ENCODE measurements at regions not wholly inside any gene's neighbourhood (a gene's known extent, or its start where the extent isn't known, plus 50 kb on each side); places are given as distances from the start of the nearest gene placed in this dataset.

DNA sequence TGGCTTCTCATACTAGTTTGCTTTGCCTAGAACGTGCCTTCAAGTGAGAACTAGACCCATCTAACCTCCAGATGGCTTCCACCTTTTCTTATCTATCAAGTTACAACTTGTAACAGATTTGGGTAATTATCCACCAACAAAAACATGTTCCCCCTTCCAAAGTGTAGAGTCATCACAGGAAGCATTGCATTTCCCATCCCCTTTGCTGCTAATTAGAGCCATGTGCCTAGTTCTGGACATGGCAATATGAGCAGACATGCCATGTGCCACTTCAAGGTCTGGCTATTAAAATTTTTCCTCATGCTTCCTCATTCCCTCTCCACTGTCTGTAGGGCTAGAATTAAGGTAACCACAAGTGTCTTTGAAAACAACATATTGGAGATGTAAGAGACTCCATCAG lies 814.4 kb downstream of the TENT5A start:
- H3K9me3 ChIP-seq (ENCODE audit: insufficient read depth in 2 of 2, low read depth in 1 of 2, low read length in 1 of 2): 0 out of 4 replicates have a peak, but pooled peaks cover 0 to 3% of the 10 kb centered on the region in 2 experiments
- H3K4me3 ChIP-seq (ENCODE audit: extremely low read depth in 1 of 4, insufficient read depth in 2 of 4, low read depth in 3 of 4, low read length in 4 of 4): no peak overlapping the region
- H3K14ac ChIP-seq (ENCODE audit: insufficient read length): no peak overlapping the region
- H2BK12ac ChIP-seq (ENCODE audit: low read depth, low read length): no peak overlapping the region
- no peaks in the 10 kb centered on the region for H3K36me3 ChIP-seq (ENCODE audit: control insufficient read depth in 2 of 4, insufficient read depth in 4 of 4, low read length in 3 of 4)
- no peak overlapping the region for H3K56ac ChIP-seq (replicated peaks; ENCODE audit: insufficient read length, low read depth, low read length)
- H3K18ac ChIP-seq (ENCODE audit: extremely low read depth, low read length): no peak overlapping the region
- H3K23ac ChIP-seq (ENCODE audit: insufficient read length): no peak overlapping the region
- no peak for DNase-seq (ENCODE audit: low read depth in 1 of 2, low spot score in 2 of 2)
- WGBS, 2 experiments (ENCODE audit: extremely low coverage in 1 of 2, insufficient coverage in 1 of 2, insufficient read length in 1 of 2, insufficient replicate concordance in 2 of 2, low coverage in 1 of 2, low lambda C conversion rate in 2 of 2, missing lambda C conversion rate in 1 of 2): 94% methylated on average over 1 of the region's 1 CpG; no CpG with 5 or more reads in 1 of the 2 experiments
- ChIA-PET CTCF (ENCODE audit: partially characterized antibody) (interaction anchor here (1.3 kb wide), 1 partner anchor 8 kb away, joined by 4 read pairs; no protein-coding TSS in a partner anchor), POLR2A (ENCODE audit: partially characterized antibody) (no interaction called here)
- H3K4me1 ChIP-seq (replicated peaks in 1 of 4; ENCODE audit: control insufficient read depth in 3 of 4, insufficient read depth in 4 of 4, low read length in 3 of 4): no peaks in the 10 kb centered on the region
- no peaks in the 10 kb centered on the region for H4K20me1 ChIP-seq (replicated peaks in 1 of 2; ENCODE audit: control insufficient read depth in 1 of 2, insufficient read depth in 2 of 2, low read length in 2 of 2)
- H4K5ac ChIP-seq (ENCODE audit: insufficient read length, low read depth, low read length): no peak overlapping the region
- no peak overlapping the region; the same call in 1 of the 2 replicates for H3K27ac ChIP-seq (ENCODE audit: low read depth, low read length)
- no peak overlapping the region for H4K8ac ChIP-seq (ENCODE audit: extremely low read depth, insufficient read depth, low read length)
- H2AFZ ChIP-seq (ENCODE audit: low read length): no peak overlapping the region
- H3K4ac ChIP-seq (replicated peaks; ENCODE audit: insufficient read length, low read depth, low read length): no peak overlapping the region
- H3K79me1 ChIP-seq (ENCODE audit: low read depth, low read length): no peaks in the 10 kb centered on the region
- H2BK15ac ChIP-seq (ENCODE audit: low read length): no peak overlapping the region
- H3K4me2 ChIP-seq (ENCODE audit: insufficient read depth in 1 of 2, low read depth in 2 of 2, low read length in 2 of 2): no peak overlapping the region
- no peak overlapping the region for H2BK5ac ChIP-seq (ENCODE audit: low read depth, low read length)
- no peak overlapping the region for H2AK5ac ChIP-seq (ENCODE audit: low read depth, low read length)
- H3K23me2 ChIP-seq (ENCODE audit: low read depth, low read length): no peaks in the 10 kb centered on the region
- H3K9ac ChIP-seq (replicated peaks in 1 of 4; ENCODE audit: extremely low read depth in 1 of 4, low read depth in 3 of 4, low read length in 3 of 4): no peak overlapping the region
- H3K27me3 ChIP-seq (replicated peaks in 1 of 4; ENCODE audit: control insufficient read depth in 3 of 4, extremely low read depth in 1 of 4, insufficient read depth in 3 of 4, low read length in 3 of 4): no peaks in the 10 kb centered on the region
- TF ChIP-seq SUZ12 (IDR thresholded peaks at IDR 0.05; ENCODE audit: low read length) (no peak), HDAC6 (IDR thresholded peaks at IDR 0.05; ENCODE audit: low read depth, low read length) (no peak), CBX5 (IDR thresholded peaks at IDR 0.05; ENCODE audit: low read depth, low read length) (no peak)
- TF ChIP-seq, protein P1, sequence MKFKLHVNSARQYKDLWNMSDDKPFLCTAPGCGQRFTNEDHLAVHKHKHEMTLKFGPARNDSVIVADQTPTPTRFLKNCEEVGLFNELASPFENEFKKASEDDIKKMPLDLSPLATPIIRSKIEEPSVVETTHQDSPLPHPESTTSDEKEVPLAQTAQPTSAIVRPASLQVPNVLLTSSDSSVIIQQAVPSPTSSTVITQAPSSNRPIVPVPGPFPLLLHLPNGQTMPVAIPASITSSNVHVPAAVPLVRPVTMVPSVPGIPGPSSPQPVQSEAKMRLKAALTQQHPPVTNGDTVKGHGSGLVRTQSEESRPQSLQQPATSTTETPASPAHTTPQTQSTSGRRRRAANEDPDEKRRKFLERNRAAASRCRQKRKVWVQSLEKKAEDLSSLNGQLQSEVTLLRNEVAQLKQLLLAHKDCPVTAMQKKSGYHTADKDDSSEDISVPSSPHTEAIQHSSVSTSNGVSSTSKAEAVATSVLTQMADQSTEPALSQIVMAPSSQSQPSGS (IDR thresholded peaks at IDR 0.05; ENCODE audit: low read length): no peak
- no peak for FAIRE-seq
- no peaks in the 10 kb centered on the region for H3K79me2 ChIP-seq (ENCODE audit: control insufficient read depth in 1 of 2, insufficient read depth in 2 of 2, low read length in 2 of 2)
- no peak overlapping the region for H4K91ac ChIP-seq (replicated peaks; ENCODE audit: insufficient read length, low read length)
- H2BK20ac ChIP-seq (ENCODE audit: low read length): no peak overlapping the region
- no peak overlapping the region for H2BK120ac ChIP-seq (replicated peaks; ENCODE audit: low read depth, low read length)

Measured in H1 (cell line).